WTC11 (cell line): ENCODE measurements at regions not wholly inside any gene's neighbourhood (a gene's known extent, or its start where the extent isn't known, plus 50 kb on each side); places are given as distances from the start of the nearest gene placed in this dataset.
A peak's percentile ranks its signal among the peaks of the same experiment; 100 is the strongest.

ENCODE experiments used
- ATAC-seq: fragments of 200-7000 bp; cut with Tn5 transposase; 2 replicates; pipeline ENCODE4 v1.10.0; 2021; ENCODE audit warnings: mild to moderate bottlenecking, moderate library complexity
- CTCF ChIA-PET: fragments of 300-600 bp; sonication (Branson Sonifier 250); formaldehyde crosslinking; loops from one replicate; lab custom pipeline; 2021; ENCODE audit warnings: antibody characterized with exemption; lab: Charles Lee
- POLR2A ChIA-PET: fragments of 350-600 bp; sonication (Branson Sonifier 250); formaldehyde crosslinking; loops from one replicate; lab custom pipeline; 2021; ENCODE audit warnings: antibody characterized with exemption; lab: Charles Lee
- DNase-seq: peaks from one replicate; pipeline ENCODE4 v3.0.0; 2021; ENCODE audit warnings: low spot score
- H3K27ac Mint-ChIP-seq: 2 replicates; pipeline ENCODE4 v1.8.0; 2021; ENCODE audit warnings: mixed read lengths
- H3K27me3 Mint-ChIP-seq: 2 replicates; pipeline ENCODE4 v1.8.0; 2021; ENCODE audit warnings: low read depth, mild to moderate bottlenecking, moderate library complexity, mixed read lengths
- H3K36me3 Mint-ChIP-seq: 2 replicates; pipeline ENCODE4 v1.8.0; 2021; ENCODE audit warnings: mixed read lengths
- H3K4me1 Mint-ChIP-seq: 2 replicates; pipeline ENCODE4 v1.8.0; 2022; ENCODE audit warnings: mixed read lengths
- H3K4me3 Mint-ChIP-seq: 2 replicates; pipeline ENCODE4 v1.8.0; 2021; ENCODE audit warnings: mild to moderate bottlenecking, moderate library complexity, mixed read lengths
- H3K9me3 Mint-ChIP-seq: 2 replicates; pipeline ENCODE4 v1.8.0; 2021; ENCODE audit warnings: mixed read lengths
- AFF4 ChIP-seq: sonication (generic); formaldehyde crosslinking; IDR thresholded peaks from 2 replicates; pipeline ENCODE4 v1.8.1; 2023; ENCODE audit warnings: mild to moderate bottlenecking, missing genetic modification reagents, borderline replicate concordance
- ATF1 ChIP-seq: sonication (generic); formaldehyde crosslinking; IDR thresholded peaks from 2 replicates; pipeline ENCODE4 v1.8.1; 2023; ENCODE audit warnings: mild to moderate bottlenecking, moderate library complexity, missing genetic modification reagents
- ATF6 ChIP-seq: sonication (generic); formaldehyde crosslinking; IDR thresholded peaks from 2 replicates; pipeline ENCODE4 v1.8.1; 2023; ENCODE audit warnings: mild to moderate bottlenecking, missing genetic modification reagents
- E2F5 ChIP-seq: sonication (generic); formaldehyde crosslinking; IDR thresholded peaks from 2 replicates; pipeline ENCODE4 v1.8.1; 2022; ENCODE audit warnings: mild to moderate bottlenecking, moderate library complexity, missing genetic modification reagents
- ESRRA ChIP-seq: sonication (generic); formaldehyde crosslinking; IDR thresholded peaks from 2 replicates; pipeline ENCODE4 v1.8.1; 2022; ENCODE audit warnings: mild to moderate bottlenecking, missing genetic modification reagents, borderline replicate concordance
- FOXK1 ChIP-seq: sonication (generic); formaldehyde crosslinking; IDR thresholded peaks from 2 replicates; pipeline ENCODE4 v1.8.0; 2022; ENCODE audit warnings: mild to moderate bottlenecking, moderate library complexity, missing genetic modification reagents
- FOXP1 ChIP-seq: sonication (generic); formaldehyde crosslinking; IDR thresholded peaks from 2 replicates; pipeline ENCODE4 v1.8.0; 2022; ENCODE audit warnings: missing genetic modification reagents, mild to moderate bottlenecking, moderate library complexity, borderline replicate concordance
- HMGA2 ChIP-seq: fragments of 250-450 bp; sonication (Bioruptor Pico); IDR thresholded peaks from 2 replicates; pipeline ENCODE4 v1.4.0; 2021; ENCODE audit warnings: mild to moderate bottlenecking, moderate library complexity
- KAT7 ChIP-seq: sonication (generic); formaldehyde crosslinking; IDR thresholded peaks from 2 replicates; pipeline ENCODE4 v1.8.1; 2023; ENCODE audit warnings: missing genetic modification reagents, mild to moderate bottlenecking, borderline replicate concordance
- MYBL2 ChIP-seq: sonication (generic); formaldehyde crosslinking; IDR thresholded peaks from 2 replicates; pipeline ENCODE4 v1.8.1; 2023; ENCODE audit warnings: mild to moderate bottlenecking, moderate library complexity, missing genetic modification reagents
- PREB ChIP-seq: sonication (generic); formaldehyde crosslinking; IDR thresholded peaks from 2 replicates; pipeline ENCODE4 v1.8.1; 2022; ENCODE audit warnings: mild to moderate bottlenecking, missing genetic modification reagents, moderate library complexity, borderline replicate concordance
- RELA ChIP-seq: sonication (generic); formaldehyde crosslinking; IDR thresholded peaks from 2 replicates; pipeline ENCODE4 v1.8.1; 2022; ENCODE audit warnings: missing genetic modification reagents, mild to moderate bottlenecking, borderline replicate concordance
- RORB ChIP-seq: fragments of 250-450 bp; sonication (Bioruptor Pico); IDR thresholded peaks from 2 replicates; pipeline ENCODE4 v1.9.0; 2021; ENCODE audit warnings: mild to moderate bottlenecking
- ZNF263 ChIP-seq: sonication (generic); formaldehyde crosslinking; IDR thresholded peaks from 2 replicates; pipeline ENCODE4 v1.8.1; 2022; ENCODE audit warnings: low read depth, mild to moderate bottlenecking, moderate library complexity, missing genetic modification reagents
- ZNF671 ChIP-seq: fragments of 250-450 bp; sonication (Bioruptor Pico); IDR thresholded peaks from 2 replicates; pipeline ENCODE4 v1.8.0; 2021; ENCODE audit warnings: mild to moderate bottlenecking

GRCh38 chr15:36502509-36502908 lies 76.9 kb upstream of the CDIN1 start (continued):
- TF ChIP-seq MYBL2 (CRISPR knock-in tag) (no peak), FOXK1 (CRISPR knock-in tag) (no peak), ZNF671 (CRISPR knock-in tag) (no peak), ZNF263 (CRISPR knock-in tag) (no peak), E2F5 (CRISPR knock-in tag) (no peak), AFF4 (CRISPR knock-in tag) (no peak), PREB (no peak), RELA (CRISPR knock-in tag) (no peak), ATF1 (CRISPR knock-in tag) (no peak)
- TF ChIP-seq, all 79 proteins: peak for 0

GRCh38 chr15:36506733-36507356 lies 72.6 kb upstream of the CDIN1 start:
- DNase-seq (no peak), ATAC-seq (no peak)
- H3K36me3 Mint-ChIP-seq = no peaks in the 10 kb centered on the region
- ChIA-PET POLR2A (no interaction called here), CTCF (no interaction called here)
- H3K27ac Mint-ChIP-seq = no peak overlapping the region
- peaks cover 12% of the 10 kb centered on the region for H3K4me1 Mint-ChIP-seq
- no peak for TF ChIP-seq PREB
- TF ChIP-seq HMGA2 (CRISPR knock-in tag) = no peak
- TF ChIP-seq RORB (CRISPR knock-in tag) = peak; percentile 43; the same call in 1 of the 2 replicates
- no peak for TF ChIP-seq ESRRA (CRISPR knock-in tag)
- no peak for TF ChIP-seq KAT7 (CRISPR knock-in tag)
- TF ChIP-seq FOXP1 (CRISPR knock-in tag) = no peak
- no peak for TF ChIP-seq ATF6
- H3K9me3 Mint-ChIP-seq = no peaks in the 10 kb centered on the region
- no peaks in the 10 kb centered on the region for H3K27me3 Mint-ChIP-seq
- H3K4me3 Mint-ChIP-seq = no peak overlapping the region
